ENCODE measurements at regions not wholly inside any gene's neighbourhood (a gene's known extent, or its start where the extent isn't known, plus 50 kb on each side); places are given as distances from the start of the nearest gene placed in this dataset.

DNA sequence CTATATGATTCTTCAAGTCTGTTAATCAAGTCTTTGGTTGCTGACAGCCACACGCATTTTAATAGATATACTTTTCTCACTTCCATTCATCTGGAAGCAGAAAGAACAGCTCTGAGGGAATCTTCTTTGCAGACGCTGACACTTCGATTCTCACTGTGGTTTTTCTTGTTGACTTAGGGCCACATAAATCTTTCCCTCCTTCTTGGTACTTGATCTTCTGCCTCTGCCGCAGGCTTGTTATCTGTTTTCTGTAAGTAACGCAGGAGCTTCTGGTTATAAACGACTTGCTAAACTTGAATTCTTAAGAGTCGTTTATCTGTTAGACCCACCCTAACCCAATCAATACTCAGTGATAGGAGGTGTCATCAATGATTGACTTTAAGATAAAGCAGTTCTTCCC is 268.8 kb upstream of the SULF2 start:
- TF ChIP-seq CTCF (IDR thresholded peaks at IDR 0.05) (no peak), EP300 (IDR thresholded peaks at IDR 0.05) (no peak), POLR2AphosphoS5 (IDR thresholded peaks at IDR 0.05) (no peak)
